HepG2 (cell line): ENCODE measurements at regions not wholly inside any gene's neighbourhood (a gene's known extent, or its start where the extent isn't known, plus 50 kb on each side); places are given as distances from the start of the nearest gene placed in this dataset.

Experiments used
- ATAC-seq: fragments of 200-7000 bp; cut with Tn5 transposase; 3 replicates; pipeline ENCODE4 v1.9.1; 2020; ENCODE audit warnings: mild to moderate bottlenecking, moderate library complexity
- BruUV-seq: library from RNA; stranded (reverse); fragments of 400-500 nt; replicated peaks from 2 replicates; lab custom pipeline; 2021; lab: Mats Ljungman, UMichigan
- CTCF ChIA-PET: fragments of 300-600 bp; formaldehyde crosslinking; extraction: SDS; loops from one replicate; lab custom pipeline; 2021; ENCODE audit warnings: low total read pairs, inconsistent platforms, low intra/inter-chr PET ratio; lab: Yijun Ruan, JAX
- POLR2A ChIA-PET: fragments of 350-600 bp; sonication (Branson Sonifier 250); formaldehyde crosslinking; loops from one replicate; lab custom pipeline; 2020; ENCODE audit warnings: antibody characterized with exemption, inconsistent platforms; lab: Yijun Ruan, JAX
- DNase-seq: peaks from one replicate; pipeline ENCODE4 v3.0.0-alpha.2; 2015; ENCODE audit warnings: low spot score
- FAIRE-seq: peaks from 3 replicates; lab custom pipeline; 2011; peaks lifted over from hg19 to GRCh38; lab: Jason Lieb, UNC
- H2AFZ ChIP-seq: one replicate; pipeline ENCODE4 v1.6.1; 2011; ENCODE audit warnings: low read length, inconsistent platforms
- H3K27ac ChIP-seq: fragments of 300-600 bp; 3 replicates; pipeline ENCODE4 v1.8.0; 2011; ENCODE audit warnings: mixed run types, mild to moderate bottlenecking, mixed read lengths, low read length, inconsistent platforms; ENCODE audit not compliant: insufficient read depth; ENCODE audit errors: extremely low read length
- H3K27me3 ChIP-seq, 2 experiments: fragments of 200-600 bp in 1 of 2; 2 replicates in 1 of 2; 3 replicates in 1 of 2; pipeline versions ENCODE4 v1.6.0 to v1.8.0; 2011; ENCODE audit warnings: low read length in 2 of 2, mild to moderate bottlenecking in 2 of 2, moderate library complexity in 2 of 2, inconsistent platforms in 1 of 2; ENCODE audit not compliant: insufficient read depth in 2 of 2, control insufficient read depth in 1 of 2
- H3K36me3 ChIP-seq, 2 experiments: fragments of 200-600 bp in 1 of 2; replicated peaks in 1 of 2; 2 replicates in 1 of 2; 3 replicates in 1 of 2; pipeline versions ENCODE4 v1.5.1 to v1.8.0; 2011; ENCODE audit warnings: low read length in 2 of 2, inconsistent platforms in 1 of 2; ENCODE audit not compliant: insufficient read depth in 2 of 2, control insufficient read depth in 1 of 2
- H3K4me1 ChIP-seq: 2 replicates; pipeline ENCODE4 v1.5.1; 2012; ENCODE audit warnings: low read length, inconsistent platforms; ENCODE audit not compliant: insufficient read depth
- H3K4me2 ChIP-seq: 2 replicates; pipeline ENCODE4 v1.6.0; 2011; ENCODE audit warnings: low read depth, low read length, inconsistent platforms
- H3K4me3 ChIP-seq, 3 experiments: fragments of 200-600 bp in 1 of 3; sonication (generic), shearing (Covaris generic) in 1 of 3; replicated peaks in 1 of 3; 2 replicates each; pipeline ENCODE4 v1.5.1; 2011 to 2016; ENCODE audit warnings: low read length in 3 of 3, inconsistent platforms in 2 of 3, low read depth in 2 of 3, mild to moderate bottlenecking in 2 of 3, control low read depth in 1 of 3, mixed read lengths in 1 of 3; ENCODE audit not compliant: insufficient read depth in 1 of 3
- H3K79me2 ChIP-seq: one replicate; pipeline ENCODE4 v1.6.1; 2011; ENCODE audit warnings: low read length, inconsistent platforms; ENCODE audit not compliant: insufficient read depth
- H3K9ac ChIP-seq: 2 replicates; pipeline ENCODE4 v1.6.0; 2011; ENCODE audit warnings: mild to moderate bottlenecking, low read depth, low read length, inconsistent platforms; ENCODE audit not compliant: insufficient read depth
- H3K9me3 ChIP-seq: 2 replicates; pipeline ENCODE4 v1.5.1; 2012; ENCODE audit warnings: mild to moderate bottlenecking, low read length
- H4K20me1 ChIP-seq: 2 replicates; pipeline ENCODE4 v1.6.0; 2011; ENCODE audit warnings: inconsistent platforms, mild to moderate bottlenecking, low read length, moderate library complexity; ENCODE audit not compliant: insufficient read depth
- ARNT ChIP-seq: fragments of 450-650 bp; IDR thresholded peaks from 2 replicates; pipeline ENCODE4 v1.6.1; 2017
- ASH2L ChIP-seq: fragments of 300-600, 200-600 bp; sonication (generic); IDR thresholded peaks from 2 replicates; pipeline ENCODE4 v1.7.0; 2017; ENCODE audit warnings: low read depth, mild to moderate bottlenecking, moderate library complexity, mixed read lengths, low read length; ENCODE audit not compliant: insufficient read length
- GMEB2 ChIP-seq: IDR thresholded peaks from 2 replicates; pipeline ENCODE4 v1.6.1; 2016; ENCODE audit warnings: missing biosample characterization, missing genetic modification reagents, low read depth
- HNF4G ChIP-seq, 2 experiments: sonication (generic) in 1 of 2; formaldehyde crosslinking in 1 of 2; IDR thresholded peaks; 2 replicates each; pipeline versions ENCODE4 v1.4.0 to v1.6.1; 2011 to 2020; ENCODE audit warnings: borderline replicate concordance in 2 of 2, low read depth in 2 of 2, mild to moderate bottlenecking in 2 of 2, low read length in 1 of 2, missing genetic modification reagents in 1 of 2, moderate library complexity in 1 of 2
- ISX ChIP-seq: sonication (generic); formaldehyde crosslinking; conservative IDR thresholded peaks from 2 replicates; pipeline ENCODE4 v1.5.0; 2020; ENCODE audit warnings: missing genetic modification reagents
- KDM5B ChIP-seq: sonication (generic); formaldehyde crosslinking; IDR thresholded peaks from 2 replicates; pipeline ENCODE4 v1.4.0; 2020; ENCODE audit warnings: missing genetic modification reagents, mild to moderate bottlenecking, borderline replicate concordance
- KLF6 ChIP-seq: IDR thresholded peaks from 2 replicates; pipeline ENCODE4 v1.8.0; 2016; ENCODE audit warnings: missing biosample characterization, missing genetic modification reagents
- MTA3 ChIP-seq: sonication (generic); formaldehyde crosslinking; IDR thresholded peaks from 2 replicates; pipeline ENCODE4 v1.4.0; 2020; ENCODE audit warnings: missing genetic modification reagents
- NCOR1 ChIP-seq: fragments of 200-600 bp; sonication (generic); IDR thresholded peaks from 2 replicates; pipeline ENCODE4 v1.7.0; 2017; ENCODE audit warnings: antibody characterized with exemption, low read length, borderline replicate concordance
- REPIN1 ChIP-seq: sonication (generic); formaldehyde crosslinking; IDR thresholded peaks from 2 replicates; pipeline ENCODE4 v1.8.0; 2022; ENCODE audit warnings: missing genetic modification reagents, low read depth, mild to moderate bottlenecking, borderline replicate concordance
- SALL2 ChIP-seq: sonication (generic); formaldehyde crosslinking; IDR thresholded peaks from 2 replicates; pipeline ENCODE4 v1.8.1; 2023; ENCODE audit warnings: mild to moderate bottlenecking, missing genetic modification reagents, inconsistent platforms
- ZNF614 ChIP-seq: IDR thresholded peaks from 2 replicates; pipeline ENCODE4 v1.6.1; 2018; ENCODE audit warnings: missing biosample characterization, missing genetic modification reagents, inconsistent platforms, borderline replicate concordance
- WGBS: methylation state at CpG from one replicate; pipeline ENCODE4 v1.1.6; 2017; ENCODE audit warnings: low lambda C conversion rate; 5-methylcytosine and 5-hydroxymethylcytosine counted together
- in situ Hi-C: cut with HindIII; loops from 2 replicates; pipeline ENCODE4 v1.10.0; 2017; ENCODE audit warnings: low pct_unique_long_range_greater_than_20kb; ENCODE audit not compliant: extremely low pct_ligation_motif_present
- intact Hi-C: fragments of 100-400 bp; cut with micrococcal nuclease; formaldehyde crosslinking; loops from one replicate; pipeline ENCODE4 v1.10.0; 2022; ENCODE audit not compliant: unreplicated experiment

GRCh38 chr1:68917456-68917855 lies 420.6 kb upstream of the DEPDC1 start:
- Histone ChIP-seq H3K4me2 (no peak overlapping the region), H3K79me2 (no peaks in the 10 kb centered on the region), H3K4me1 (no peaks in the 10 kb centered on the region), H3K9ac (no peak overlapping the region)
- ATAC-seq (no peak), FAIRE-seq (no peak)
- in situ Hi-C loops: no loop called here
- intact Hi-C loops: no loop called here
- TF ChIP-seq ZNF614 (CRISPR knock-in tag) (no peak), KLF6 (no peak), GMEB2 (CRISPR knock-in tag) (no peak), ASH2L (no peak), ISX (CRISPR knock-in tag) (no peak), NCOR1 (no peak), MTA3 (CRISPR knock-in tag) (no peak), HNF4G (IDR thresholded peaks at IDR 0.05; ENCODE audit: borderline replicate concordance, low read depth, low read length) (no peak), HNF4G (CRISPR knock-in tag; IDR thresholded peaks at IDR 0.05; ENCODE audit: borderline replicate concordance, low read depth) (no peak), SALL2 (CRISPR knock-in tag) (no peak), ARNT (no peak), KDM5B (CRISPR knock-in tag) (no peak), REPIN1 (CRISPR knock-in tag) (no peak)
- TF ChIP-seq, all 625 proteins: peak for 0
- H3K9me3 ChIP-seq: peaks cover 96% of the 10 kb centered on the region
- H2AFZ ChIP-seq: no peak overlapping the region
- no peak overlapping the region for H3K27ac ChIP-seq
- ChIA-PET POLR2A (no interaction called here), CTCF (no interaction called here)
- no peak for DNase-seq
- no peak overlapping the region for H3K4me3 ChIP-seq
- no TSS peak for BruUV-seq
- H4K20me1 ChIP-seq: no peaks in the 10 kb centered on the region
- no peaks in the 10 kb centered on the region for H3K36me3 ChIP-seq
- WGBS: 5% methylated on average over 5 of the region's 5 CpGs
- H3K27me3 ChIP-seq: no peaks in the 10 kb centered on the region
